DOHH2 (cell line): ENCODE measurements at regions not wholly inside any gene's neighbourhood (a gene's known extent, or its start where the extent isn't known, plus 50 kb on each side); places are given as distances from the start of the nearest gene placed in this dataset.

Experiments
- H3F3A ChIP-seq: fragments of 200-600 bp; sonication (generic), shearing (Covaris generic); 2 replicates; pipeline ENCODE4 v1.6.0; 2016; ENCODE audit warnings: antibody characterized with exemption, mild to moderate bottlenecking; ENCODE audit not compliant: control insufficient read depth, insufficient read depth
- H3K27ac ChIP-seq: fragments of 200-600 bp; sonication (generic); 2 replicates; pipeline ENCODE4 v1.5.1; 2014; ENCODE audit warnings: low read depth, mild to moderate bottlenecking, low read length, moderate library complexity
- H3K27me3 ChIP-seq: fragments of 200-600 bp; sonication (generic); 2 replicates; pipeline ENCODE4 v1.6.1; 2014; ENCODE audit warnings: mild to moderate bottlenecking, low read length, mixed read lengths; ENCODE audit not compliant: control insufficient read depth
- H3K36me3 ChIP-seq: fragments of 200-600 bp; sonication (generic); 2 replicates; pipeline ENCODE4 v1.6.1; 2014; ENCODE audit warnings: mild to moderate bottlenecking, low read length, moderate library complexity, mixed read lengths; ENCODE audit not compliant: control insufficient read depth
- H3K4me1 ChIP-seq: fragments of 200-600 bp; sonication (generic); 2 replicates; pipeline ENCODE4 v1.6.1; 2014; ENCODE audit warnings: mild to moderate bottlenecking, low read length, mixed read lengths; ENCODE audit not compliant: control insufficient read depth
- H3K4me2 ChIP-seq: fragments of 200-600 bp; sonication (generic); 2 replicates; pipeline ENCODE4 v1.6.0; 2014; ENCODE audit warnings: mild to moderate bottlenecking, low read length, moderate library complexity
- H3K4me3 ChIP-seq: fragments of 200-600 bp; sonication (generic); 2 replicates; pipeline ENCODE4 v1.5.1; 2014; ENCODE audit warnings: mild to moderate bottlenecking, low read length, mixed read lengths
- H3K79me2 ChIP-seq: fragments of 200-600 bp; sonication (generic); 2 replicates; pipeline ENCODE4 v1.6.1; 2014; ENCODE audit warnings: mild to moderate bottlenecking, low read length, mixed read lengths; ENCODE audit not compliant: control insufficient read depth
- H3K9me2 ChIP-seq: fragments of 200-600 bp; sonication (generic); replicated peaks from 2 replicates; pipeline ENCODE4 v1.6.1; 2014; ENCODE audit warnings: mild to moderate bottlenecking, low read length, mixed read lengths; ENCODE audit not compliant: control insufficient read depth
- H3K9me3 ChIP-seq: fragments of 200-600 bp; sonication (generic); 2 replicates; pipeline ENCODE4 v1.6.1; 2014; ENCODE audit warnings: antibody characterized with exemption, low read length, mixed read lengths; ENCODE audit not compliant: control insufficient read depth, insufficient read depth
- H4K20me1 ChIP-seq: fragments of 200-600 bp; sonication (generic); 2 replicates; pipeline ENCODE4 v1.6.0; 2014; ENCODE audit warnings: low read depth, mild to moderate bottlenecking, antibody characterized with exemption, low read length, moderate library complexity; ENCODE audit not compliant: control insufficient read depth, insufficient read depth
- EZH2phosphoT487 ChIP-seq: fragments of 200-600 bp; sonication (generic); IDR thresholded peaks from 2 replicates; pipeline ENCODE4 v1.6.1; 2017; ENCODE audit warnings: borderline replicate concordance, mild to moderate bottlenecking, antibody characterized with exemption, low read length, moderate library complexity, mixed read lengths
- TF ChIP-seq, protein P1 (sequence below): fragments of 200-600 bp; sonication (generic); IDR thresholded peaks from one replicate; pipeline ENCODE4 v1.5.1; 2014; ENCODE audit warnings: antibody characterized with exemption, mild to moderate bottlenecking, low read depth, low read length; ENCODE audit not compliant: poor library complexity, severe bottlenecking

DNA sequence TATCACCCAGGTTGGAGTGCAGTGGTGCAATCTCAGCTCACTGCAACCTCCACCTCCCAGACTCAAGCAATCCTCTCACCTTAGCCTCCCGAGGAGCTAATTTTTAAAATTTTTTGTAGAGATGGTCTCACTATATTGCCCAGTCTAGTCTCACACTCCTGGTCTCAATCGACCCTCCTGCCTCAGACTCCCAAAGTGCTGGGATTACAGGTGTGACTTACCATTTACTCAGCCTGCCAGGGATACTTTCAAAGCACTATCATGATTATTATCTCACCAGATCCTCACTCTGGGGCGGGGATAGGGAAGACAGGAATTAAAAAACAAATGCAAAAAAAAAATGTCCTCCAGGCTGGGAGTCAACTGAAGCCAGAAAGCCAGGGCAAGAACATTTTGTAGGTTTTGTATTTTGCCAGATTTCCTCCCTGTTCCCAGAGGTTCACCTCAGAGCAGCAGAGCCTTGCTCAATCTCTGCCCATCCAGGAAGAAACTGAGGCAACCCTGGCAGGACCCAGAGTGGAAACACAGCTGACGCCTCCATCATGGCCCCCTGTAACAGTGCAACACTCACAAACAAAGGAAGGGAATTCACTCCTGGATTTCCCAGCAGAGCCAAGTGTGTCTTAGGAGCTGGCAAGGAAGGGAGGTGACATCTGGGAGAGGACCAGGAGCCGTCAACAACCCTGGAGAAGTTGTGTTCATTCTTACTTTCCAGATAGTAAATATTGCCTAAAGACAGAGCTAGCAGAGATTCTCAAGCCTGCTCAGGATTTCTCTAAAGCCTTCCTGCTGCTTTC is 73.9 kb downstream of the IRF2BPL start:
- H3K4me1 ChIP-seq = peaks cover 21% of the 10 kb centered on the region
- TF ChIP-seq, protein P1, sequence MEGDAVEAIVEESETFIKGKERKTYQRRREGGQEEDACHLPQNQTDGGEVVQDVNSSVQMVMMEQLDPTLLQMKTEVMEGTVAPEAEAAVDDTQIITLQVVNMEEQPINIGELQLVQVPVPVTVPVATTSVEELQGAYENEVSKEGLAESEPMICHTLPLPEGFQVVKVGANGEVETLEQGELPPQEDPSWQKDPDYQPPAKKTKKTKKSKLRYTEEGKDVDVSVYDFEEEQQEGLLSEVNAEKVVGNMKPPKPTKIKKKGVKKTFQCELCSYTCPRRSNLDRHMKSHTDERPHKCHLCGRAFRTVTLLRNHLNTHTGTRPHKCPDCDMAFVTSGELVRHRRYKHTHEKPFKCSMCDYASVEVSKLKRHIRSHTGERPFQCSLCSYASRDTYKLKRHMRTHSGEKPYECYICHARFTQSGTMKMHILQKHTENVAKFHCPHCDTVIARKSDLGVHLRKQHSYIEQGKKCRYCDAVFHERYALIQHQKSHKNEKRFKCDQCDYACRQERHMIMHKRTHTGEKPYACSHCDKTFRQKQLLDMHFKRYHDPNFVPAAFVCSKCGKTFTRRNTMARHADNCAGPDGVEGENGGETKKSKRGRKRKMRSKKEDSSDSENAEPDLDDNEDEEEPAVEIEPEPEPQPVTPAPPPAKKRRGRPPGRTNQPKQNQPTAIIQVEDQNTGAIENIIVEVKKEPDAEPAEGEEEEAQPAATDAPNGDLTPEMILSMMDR = no peak
- TF ChIP-seq EZH2phosphoT487 = no peak
- no peaks in the 10 kb centered on the region for H3K9me2 ChIP-seq
- no peaks in the 10 kb centered on the region for H3K36me3 ChIP-seq
- peaks cover 7% of the 10 kb centered on the region for H3F3A ChIP-seq
- H3K4me3 ChIP-seq = no peak overlapping the region
- no peak overlapping the region for H3K4me2 ChIP-seq
- H3K9me3 ChIP-seq = no peaks in the 10 kb centered on the region
- H4K20me1 ChIP-seq = peaks cover 6% of the 10 kb centered on the region; the same call in 1 of the 2 replicates
- no peak overlapping the region for H3K27ac ChIP-seq
- H3K79me2 ChIP-seq = no peaks in the 10 kb centered on the region
- peaks cover 67% of the 10 kb centered on the region for H3K27me3 ChIP-seq

DNA sequence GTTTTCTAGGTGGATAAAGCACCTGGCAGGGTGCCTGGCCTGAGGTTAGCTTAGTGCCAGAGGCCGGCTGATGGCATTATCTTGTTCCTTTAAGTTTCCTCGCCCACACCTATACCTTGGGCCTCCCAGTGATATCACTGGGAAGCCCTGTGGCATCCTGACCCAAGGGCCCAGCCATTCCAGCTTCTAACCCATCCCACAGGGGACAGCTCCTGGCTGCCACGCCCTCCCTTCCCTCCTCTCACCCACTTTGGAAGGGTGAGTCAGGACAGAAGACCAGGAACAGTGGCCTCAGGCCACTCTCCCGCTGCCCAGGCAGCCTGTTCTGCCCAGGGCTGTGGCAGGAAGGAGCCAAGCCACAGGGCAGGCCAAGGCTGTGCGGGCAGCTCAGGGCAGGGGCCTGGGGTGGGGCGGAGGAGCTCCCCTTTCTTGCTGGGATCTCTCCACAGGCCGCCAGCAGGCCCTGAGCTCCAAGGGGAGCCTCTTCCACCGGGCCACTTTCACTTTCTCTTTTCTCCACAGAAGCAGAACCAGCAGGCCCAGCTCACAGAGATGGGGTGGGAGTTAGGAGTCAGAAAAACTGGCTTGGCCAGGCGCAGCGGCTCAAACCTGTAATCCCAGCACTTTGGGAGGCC is 75.1 kb downstream of the IRF2BPL start:
- TF ChIP-seq, protein P1 = no peak
- TF ChIP-seq EZH2phosphoT487 = no peak
- Histone ChIP-seq H3F3A (peaks cover 7% of the 10 kb centered on the region), H3K27ac (no peak overlapping the region), H3K9me2 (no peaks in the 10 kb centered on the region), H3K79me2 (no peaks in the 10 kb centered on the region), H3K4me1 (peaks cover 21% of the 10 kb centered on the region), H3K4me3 (no peak overlapping the region), H3K9me3 (no peaks in the 10 kb centered on the region), H3K27me3 (peaks cover 60% of the 10 kb centered on the region), H3K36me3 (no peaks in the 10 kb centered on the region), H4K20me1 (peaks cover 6% of the 10 kb centered on the region; the same call in 1 of the 2 replicates), H3K4me2 (no peak overlapping the region)

DNA sequence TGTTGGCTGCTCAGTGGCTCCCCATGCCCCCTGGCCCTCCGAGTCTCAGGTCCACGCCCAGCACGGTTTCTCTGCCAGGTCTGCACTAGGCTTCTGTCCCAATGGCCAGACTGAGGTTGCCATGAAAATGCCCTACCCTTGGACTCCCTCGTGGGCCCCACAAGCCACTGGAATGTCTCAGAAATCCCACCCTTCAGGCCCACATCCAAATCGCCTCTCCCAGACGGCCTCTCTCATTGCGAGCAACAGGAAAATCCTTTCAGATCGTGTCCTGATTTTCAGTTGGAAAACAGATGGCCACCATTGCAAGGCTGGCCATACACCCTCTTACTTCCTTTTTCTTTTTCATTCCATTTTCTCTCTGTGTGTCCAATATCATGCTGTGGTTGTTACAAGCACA is 77.3 kb downstream of the IRF2BPL start:
- no peak overlapping the region for H3K4me3 ChIP-seq
- H3K27ac ChIP-seq = no peak overlapping the region

More for the DNA sequence above, 77.3 kb downstream of the IRF2BPL start:
- no peaks in the 10 kb centered on the region for H3K9me2 ChIP-seq
- H4K20me1 ChIP-seq = no peaks in the 10 kb centered on the region
- H3K27me3 ChIP-seq = peaks cover 62% of the 10 kb centered on the region
- H3K4me2 ChIP-seq = no peak overlapping the region
- peaks cover 4% of the 10 kb centered on the region; the same call in 1 of the 2 replicates for H3F3A ChIP-seq
- H3K4me1 ChIP-seq = peaks cover 9% of the 10 kb centered on the region
- no peaks in the 10 kb centered on the region for H3K9me3 ChIP-seq
- TF ChIP-seq, protein P1 = no peak
- no peak for TF ChIP-seq EZH2phosphoT487
- H3K79me2 ChIP-seq = no peaks in the 10 kb centered on the region
- no peaks in the 10 kb centered on the region for H3K36me3 ChIP-seq
